CD14-positive monocyte (primary cell): ENCODE measurements at regions not wholly inside any gene's neighbourhood (a gene's known extent, or its start where the extent isn't known, plus 50 kb on each side); places are given as distances from the start of the nearest gene placed in this dataset.

Source experiments
- DNase-seq, 3 donors: peaks; one replicate each; pipeline ENCODE4 v3.0.0-alpha.2; 2011 to 2022
- H2AFZ ChIP-seq: 2 replicates; pipeline ENCODE4 v1.6.0; 2012; ENCODE audit warnings: mild to moderate bottlenecking, low read depth, low read length, inconsistent platforms; ENCODE audit not compliant: insufficient read depth, poor library complexity, severe bottlenecking
- H3K27ac ChIP-seq, 2 donors: 1 replicate in 1 of 2; 2 replicates in 1 of 2; pipeline ENCODE4 v1.5.1; 2012 to 2013; ENCODE audit warnings: low read length in 2 of 2, control low read depth in 1 of 2, inconsistent platforms in 1 of 2, low read depth in 1 of 2, mild to moderate bottlenecking in 1 of 2
- H3K27me3 ChIP-seq, 2 donors: one replicate each; pipeline versions ENCODE4 v1.6.0 to v1.6.1; 2011 to 2013; ENCODE audit warnings: low read length in 2 of 2; ENCODE audit not compliant: control insufficient read depth in 2 of 2, insufficient read depth in 2 of 2
- H3K36me3 ChIP-seq, 2 donors: replicated peaks in 1 of 2; 1 replicate in 1 of 2; 2 replicates in 1 of 2; pipeline versions ENCODE4 v1.5.1 to v1.6.1; 2012 to 2013; ENCODE audit warnings: low read length in 2 of 2, control low read depth in 1 of 2, inconsistent platforms in 1 of 2, mild to moderate bottlenecking in 1 of 2; ENCODE audit not compliant: insufficient read depth in 2 of 2, control insufficient read depth in 1 of 2
- H3K4me1 ChIP-seq, 2 donors: 1 replicate in 1 of 2; 2 replicates in 1 of 2; pipeline versions ENCODE4 v1.5.1 to v1.6.1; 2012 to 2013; ENCODE audit warnings: low read length in 2 of 2, control low read depth in 1 of 2, inconsistent platforms in 1 of 2, mild to moderate bottlenecking in 1 of 2, moderate library complexity in 1 of 2; ENCODE audit not compliant: insufficient read depth in 2 of 2, control insufficient read depth in 1 of 2
- H3K4me2 ChIP-seq: replicated peaks from 2 replicates; pipeline ENCODE3; 2012; ENCODE audit warnings: low read length, moderate library complexity, mild to moderate bottlenecking; ENCODE audit not compliant: poor library complexity, severe bottlenecking; ENCODE audit errors: extremely low read depth
- H3K4me3 ChIP-seq, 3 experiments: fragments of 200-600 bp in 1 of 3; sonication (generic) in 1 of 3; replicated peaks in 1 of 3; 1 replicate in 2 of 3; 2 replicates in 1 of 3; pipeline ENCODE4 v1.5.1; 2011 to 2013; ENCODE audit warnings: low read length in 3 of 3, mild to moderate bottlenecking in 3 of 3, control low read depth in 2 of 3, low read depth in 2 of 3, inconsistent platforms in 1 of 3, moderate library complexity in 1 of 3
- H3K79me2 ChIP-seq: 2 replicates; pipeline ENCODE4 v1.6.0; 2012; ENCODE audit warnings: mild to moderate bottlenecking, control low read depth, inconsistent platforms, low read length, moderate library complexity; ENCODE audit not compliant: insufficient read depth
- H3K9ac ChIP-seq: 2 replicates; pipeline ENCODE4 v1.6.0; 2017; ENCODE audit warnings: low read length, mild to moderate bottlenecking; ENCODE audit not compliant: insufficient read depth, poor library complexity, severe bottlenecking
- H3K9me3 ChIP-seq, 2 donors: replicated peaks in 1 of 2; 1 replicate in 1 of 2; 2 replicates in 1 of 2; pipeline versions ENCODE4 v1.5.1 to v1.6.1; 2012 to 2013; ENCODE audit warnings: low read length in 2 of 2, control low read depth in 1 of 2; ENCODE audit not compliant: control insufficient read depth in 1 of 2, insufficient read depth in 1 of 2
- H4K20me1 ChIP-seq: 2 replicates; pipeline ENCODE4 v1.6.0; 2012; ENCODE audit warnings: mild to moderate bottlenecking, low read length, control low read depth, moderate library complexity; ENCODE audit not compliant: insufficient read depth
- H3K27ac Mint-ChIP-seq, 7 donors: one replicate each; pipeline ENCODE4 v1.8.0; 2020; ENCODE audit warnings: mild to moderate bottlenecking in 7 of 7, mixed read lengths in 7 of 7, moderate library complexity in 6 of 7, inconsistent platforms in 2 of 7
- H3K27me3 Mint-ChIP-seq, 3 donors: one replicate each; pipeline ENCODE4 v1.8.0; 2021 to 2022; ENCODE audit warnings: low read depth in 3 of 3, mild to moderate bottlenecking in 3 of 3, mixed read lengths in 3 of 3, moderate library complexity in 3 of 3, inconsistent platforms in 1 of 3
- H3K36me3 Mint-ChIP-seq, 2 donors: one replicate each; pipeline ENCODE4 v1.8.0; 2020; ENCODE audit warnings: mixed read lengths in 2 of 2, inconsistent platforms in 1 of 2, mild to moderate bottlenecking in 1 of 2
- H3K4me1 Mint-ChIP-seq: one replicate; pipeline ENCODE4 v1.8.0; 2020; ENCODE audit warnings: mild to moderate bottlenecking, mixed read lengths
- H3K4me3 Mint-ChIP-seq, 2 donors: one replicate each; pipeline ENCODE4 v1.8.0; 2020; ENCODE audit warnings: mild to moderate bottlenecking in 2 of 2, mixed read lengths in 2 of 2, moderate library complexity in 1 of 2
- H3K9me3 Mint-ChIP-seq, 7 donors: one replicate each; pipeline ENCODE4 v1.8.0; 2020 to 2022; ENCODE audit warnings: mixed read lengths in 7 of 7, mild to moderate bottlenecking in 6 of 7, moderate library complexity in 6 of 7, inconsistent platforms in 2 of 7
- WGBS: methylation state at CpG from one replicate; pipeline ENCODE4 v1.1.5; 2013; ENCODE audit warnings: missing lambda C conversion rate; ENCODE audit not compliant: insufficient coverage; 5-methylcytosine and 5-hydroxymethylcytosine counted together
- intact Hi-C, 2 donors: fragments of 100-400 bp; cut with micrococcal nuclease; formaldehyde crosslinking; loops; one replicate each; pipeline versions ENCODE4 v1.15.0 to v1.15.1; 2023
- TF ChIP-seq, protein P1 (sequence below): fragments of 200-600 bp; IDR thresholded peaks from one replicate; pipeline ENCODE4 v1.8.0; 2022; ENCODE audit warnings: antibody characterized with exemption, mild to moderate bottlenecking

DNA sequence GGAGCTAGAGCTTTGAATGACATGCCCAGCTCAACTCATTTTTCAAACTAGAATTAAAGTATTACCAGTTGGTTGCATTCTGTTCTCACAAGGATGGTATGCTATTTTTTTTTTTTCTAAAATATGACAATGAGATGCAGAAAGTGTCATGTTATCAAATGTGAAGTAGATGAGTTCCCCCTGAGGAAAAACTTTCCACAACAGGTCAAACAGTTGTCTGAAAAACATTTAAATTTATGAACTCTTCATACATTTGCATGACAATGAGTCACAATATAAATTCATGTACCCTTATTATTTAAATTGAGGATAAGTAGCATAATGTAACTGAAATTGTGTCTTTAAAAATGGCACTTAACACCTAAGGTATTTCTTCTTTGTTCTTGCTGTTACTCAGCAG, 1720.5 kb upstream of the NUDT12 start:
- Mint-ChIP-seq H3K27ac (no peak overlapping the region), H3K27me3 (no peaks in the 10 kb centered on the region), H3K36me3 (no peaks in the 10 kb centered on the region), H3K4me1 (no peaks in the 10 kb centered on the region), H3K4me3 (no peak overlapping the region), H3K9me3 (peaks cover 0 to 2% (median 0%) of the 10 kb centered on the region in 7 donors)
- no peaks in the 10 kb centered on the region for H3K4me1 ChIP-seq
- intact Hi-C loops: no loop called here
- DNase-seq: no peak
- H3K27ac ChIP-seq: no peak overlapping the region
- no peak overlapping the region for H2AFZ ChIP-seq
- no peaks in the 10 kb centered on the region for H4K20me1 ChIP-seq
- no peaks in the 10 kb centered on the region for H3K79me2 ChIP-seq
- H3K4me2 ChIP-seq: no peak overlapping the region
- no peak overlapping the region for H3K9ac ChIP-seq
- no peaks in the 10 kb centered on the region for H3K9me3 ChIP-seq
- H3K4me3 ChIP-seq: no peak overlapping the region
- TF ChIP-seq, protein P1, sequence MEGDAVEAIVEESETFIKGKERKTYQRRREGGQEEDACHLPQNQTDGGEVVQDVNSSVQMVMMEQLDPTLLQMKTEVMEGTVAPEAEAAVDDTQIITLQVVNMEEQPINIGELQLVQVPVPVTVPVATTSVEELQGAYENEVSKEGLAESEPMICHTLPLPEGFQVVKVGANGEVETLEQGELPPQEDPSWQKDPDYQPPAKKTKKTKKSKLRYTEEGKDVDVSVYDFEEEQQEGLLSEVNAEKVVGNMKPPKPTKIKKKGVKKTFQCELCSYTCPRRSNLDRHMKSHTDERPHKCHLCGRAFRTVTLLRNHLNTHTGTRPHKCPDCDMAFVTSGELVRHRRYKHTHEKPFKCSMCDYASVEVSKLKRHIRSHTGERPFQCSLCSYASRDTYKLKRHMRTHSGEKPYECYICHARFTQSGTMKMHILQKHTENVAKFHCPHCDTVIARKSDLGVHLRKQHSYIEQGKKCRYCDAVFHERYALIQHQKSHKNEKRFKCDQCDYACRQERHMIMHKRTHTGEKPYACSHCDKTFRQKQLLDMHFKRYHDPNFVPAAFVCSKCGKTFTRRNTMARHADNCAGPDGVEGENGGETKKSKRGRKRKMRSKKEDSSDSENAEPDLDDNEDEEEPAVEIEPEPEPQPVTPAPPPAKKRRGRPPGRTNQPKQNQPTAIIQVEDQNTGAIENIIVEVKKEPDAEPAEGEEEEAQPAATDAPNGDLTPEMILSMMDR: no peak
- H3K27me3 ChIP-seq: no peaks in the 10 kb centered on the region
- H3K36me3 ChIP-seq: no peaks in the 10 kb centered on the region

DNA sequence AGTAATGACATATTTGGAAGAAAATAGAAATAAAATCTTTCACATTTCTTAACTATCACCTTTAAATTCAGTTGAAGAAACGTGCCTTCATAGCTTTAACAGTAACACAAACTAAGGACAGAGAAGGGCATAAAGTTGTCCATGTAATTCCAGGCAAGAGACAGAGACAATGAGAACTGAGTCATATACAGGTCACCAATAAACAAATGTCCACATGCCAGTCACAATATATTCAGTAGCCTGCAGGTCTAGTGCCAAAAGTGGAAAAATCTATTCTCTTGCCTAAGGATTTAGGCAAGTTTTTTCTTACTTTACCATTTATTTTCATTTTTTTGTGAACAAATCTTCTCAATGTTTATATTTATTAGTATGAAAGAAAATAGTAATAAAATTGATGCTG, 1711.5 kb upstream of the NUDT12 start:
- no peak for DNase-seq
- no peaks in the 10 kb centered on the region for H3K9me3 ChIP-seq
- H3K27ac ChIP-seq: no peak overlapping the region
- WGBS: no CpG with 5 or more reads among the region's 1 CpG
- H3K4me2 ChIP-seq: no peak overlapping the region
- H3K79me2 ChIP-seq: no peaks in the 10 kb centered on the region
- no peaks in the 10 kb centered on the region for H3K4me1 ChIP-seq
- no peak overlapping the region for H3K27ac Mint-ChIP-seq
- H4K20me1 ChIP-seq: no peaks in the 10 kb centered on the region
- no peak overlapping the region for H3K4me3 ChIP-seq
- H3K4me1 Mint-ChIP-seq: no peaks in the 10 kb centered on the region
- H2AFZ ChIP-seq: no peak overlapping the region
- H3K9me3 Mint-ChIP-seq: peaks cover 0 to 3% (median 0%) of the 10 kb centered on the region in 7 donors
- no peaks in the 10 kb centered on the region for H3K27me3 ChIP-seq
- H3K9ac ChIP-seq: no peak overlapping the region
- TF ChIP-seq, protein P1: no peak
- no peaks in the 10 kb centered on the region for H3K36me3 ChIP-seq
- H3K4me3 Mint-ChIP-seq: no peak overlapping the region
- H3K27me3 Mint-ChIP-seq: no peaks in the 10 kb centered on the region
- no peaks in the 10 kb centered on the region for H3K36me3 Mint-ChIP-seq
- intact Hi-C loops: no loop called here
